Activated CD4-positive, alpha-beta T cell treated with anti-CD3 and anti-CD28 coated beads, Interleukin-2, Interleukin-4, amounts not matched to agents 100 ng/mL and 50 ng/mL, durations not matched to agents 16 hours and 8 hours (primary cell): ENCODE measurements at regions not wholly inside any gene's neighbourhood (a gene's known extent, or its start where the extent isn't known, plus 50 kb on each side); places are given as distances from the start of the nearest gene placed in this dataset.
"Not testable (repeated sequence)": the region's sequence is repeated elsewhere in the genome, so short reads cannot be mapped to it uniquely, and the experiment has no call there.

ENCODE experiments used
- DNase-seq: peaks from one replicate; pipeline ENCODE4 v3.0.0-alpha.2; 2020; ENCODE audit warnings: low spot score

GRCh38 chr3:59192473-59192872 lies 142.6 kb upstream of the CFAP20DC start:
- DNase-seq: no peak

DNA sequence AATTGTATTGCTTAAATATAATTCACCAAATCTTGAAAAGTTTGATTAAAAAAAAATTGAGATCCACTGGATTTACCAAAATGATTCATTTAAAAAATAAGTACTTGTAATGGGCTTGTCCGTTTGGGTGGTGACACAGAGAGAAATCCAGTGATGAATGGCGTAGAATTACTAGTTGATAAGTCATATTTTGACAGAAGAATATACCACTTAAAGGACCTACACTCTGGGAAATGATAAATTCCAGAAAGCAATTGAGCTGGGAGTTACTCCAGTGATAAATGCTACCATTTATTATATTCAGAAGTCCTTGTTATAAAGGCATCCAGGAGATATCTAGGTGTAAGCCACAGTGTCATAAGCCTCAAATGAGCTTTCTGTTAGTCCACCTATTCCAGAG lies 141.8 kb upstream of the CFAP20DC start:
- DNase-seq: no peak

DNA sequence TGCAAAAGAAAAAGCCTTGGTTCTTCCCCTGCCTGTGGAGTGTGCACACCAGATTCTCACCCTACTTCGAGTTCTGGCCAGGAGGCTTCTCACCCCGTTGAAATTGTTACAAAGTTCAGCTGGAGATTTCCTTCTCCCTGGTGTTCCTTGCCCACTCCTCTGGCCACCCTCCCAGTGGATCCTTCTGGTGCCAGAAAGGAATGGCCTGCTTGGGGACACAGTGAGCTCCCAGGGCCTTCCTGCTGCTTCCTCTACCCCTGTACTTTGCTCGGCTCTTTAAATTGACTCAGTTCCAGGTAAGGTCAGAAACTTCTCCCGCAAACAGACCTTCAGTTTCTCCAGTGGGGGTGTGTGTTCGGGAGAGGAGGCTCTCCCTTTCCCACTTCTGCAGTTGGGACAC lies 140.1 kb upstream of the CFAP20DC start:
- no peak for DNase-seq

GRCh38 chr3:59189526-59189925 lies 139.7 kb upstream of the CFAP20DC start:
- DNase-seq: no peak

DNA sequence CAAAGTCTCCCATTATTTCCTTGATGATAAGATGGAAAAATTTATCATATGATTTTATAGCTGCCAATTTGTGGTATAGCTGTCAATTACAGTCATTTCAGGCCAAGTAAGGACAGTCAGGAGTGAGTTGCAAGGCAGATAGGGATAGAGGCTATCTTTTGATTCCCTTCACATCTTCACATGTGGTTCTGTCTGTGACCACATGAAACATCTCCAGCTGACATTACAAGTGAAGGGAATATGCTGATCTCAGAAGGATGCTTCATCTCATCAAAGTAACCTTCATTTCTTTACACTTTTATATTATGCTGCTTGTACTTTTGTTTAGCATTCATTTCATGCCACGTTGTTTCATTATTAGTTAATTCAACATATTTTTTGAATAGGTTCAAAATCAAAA lies 136.9 kb upstream of the CFAP20DC start:
- DNase-seq: no peak

DNA sequence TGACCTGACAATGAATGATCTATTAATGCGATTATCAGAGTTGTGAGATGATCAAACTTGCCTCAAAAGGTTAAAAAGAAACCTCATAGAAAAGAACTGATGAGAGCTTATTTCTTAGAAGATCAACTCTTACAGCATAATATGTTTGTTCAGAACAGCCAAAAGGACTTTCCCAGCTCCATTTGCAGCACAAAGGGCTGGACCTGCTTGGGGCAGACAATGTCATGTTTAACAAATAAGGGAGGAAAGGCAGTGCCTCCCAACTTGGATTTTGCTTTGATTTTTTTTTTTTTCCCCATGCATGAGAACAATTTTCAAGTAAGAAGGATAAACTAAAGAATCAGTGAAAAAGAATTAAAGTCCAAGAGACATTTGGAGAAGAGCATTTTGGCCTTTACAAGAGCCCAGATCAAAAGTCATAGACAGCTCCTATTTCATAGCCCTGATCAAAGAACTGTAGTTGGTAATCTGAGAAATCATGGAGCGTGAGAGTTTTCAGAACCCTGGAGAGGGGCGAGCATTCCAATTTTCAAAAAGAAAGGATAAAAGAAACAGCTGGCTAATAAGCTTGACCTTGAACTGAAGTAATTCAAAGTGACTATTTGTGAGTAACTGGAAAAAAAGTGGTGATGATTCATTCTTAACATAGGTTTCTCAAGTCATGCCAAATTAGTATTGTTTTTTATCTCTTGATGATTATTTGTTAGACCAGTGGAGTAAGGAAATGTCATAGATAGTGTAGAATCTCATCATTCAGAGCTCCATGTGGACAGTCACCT lies 136.0 kb upstream of the CFAP20DC start:
- no peak for DNase-seq

DNA sequence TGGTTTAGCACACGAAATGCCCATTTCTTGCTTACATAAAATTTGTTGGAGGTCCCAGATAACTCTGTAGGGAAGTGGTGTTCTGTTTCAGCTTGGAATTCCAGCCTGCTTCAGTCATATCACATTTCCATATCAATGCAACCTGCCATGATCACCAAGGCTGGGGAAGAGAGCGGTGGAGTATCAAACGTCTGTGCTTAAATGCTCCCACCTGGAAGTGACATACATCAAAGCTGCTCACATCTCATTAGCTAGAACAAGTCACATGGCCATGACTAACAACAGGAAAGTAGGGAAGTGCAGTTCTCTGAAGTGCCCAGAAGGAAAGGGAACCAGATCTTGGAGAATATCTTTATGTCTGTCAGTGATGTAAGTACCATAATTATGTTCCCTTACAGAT lies 130.2 kb upstream of the CFAP20DC start:
- DNase-seq: no peak

- no peak for DNase-seq
Measured at GRCh38 chr3:59178698-59179097, 128.9 kb upstream of the CFAP20DC start.

DNA sequence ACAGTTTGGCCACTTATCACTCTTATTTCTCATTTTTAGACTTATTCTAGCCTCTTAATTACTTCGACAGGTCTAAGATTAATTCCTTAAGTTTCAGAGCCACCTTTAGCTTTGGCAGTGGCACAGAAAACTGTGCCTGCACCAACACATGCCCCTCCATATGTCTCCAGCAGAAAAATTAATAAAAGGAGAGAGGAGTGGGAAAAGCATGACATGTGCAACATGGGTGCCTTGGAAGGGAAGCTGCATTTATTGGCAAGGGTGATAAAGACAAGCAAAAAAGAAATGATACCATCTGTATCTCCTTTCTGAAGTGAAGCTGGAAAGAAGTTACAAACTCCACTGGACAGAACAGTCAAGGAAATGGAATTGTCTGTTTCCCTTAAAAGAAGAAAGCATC lies 121.7 kb upstream of the CFAP20DC start:
- no peak for DNase-seq

DNA sequence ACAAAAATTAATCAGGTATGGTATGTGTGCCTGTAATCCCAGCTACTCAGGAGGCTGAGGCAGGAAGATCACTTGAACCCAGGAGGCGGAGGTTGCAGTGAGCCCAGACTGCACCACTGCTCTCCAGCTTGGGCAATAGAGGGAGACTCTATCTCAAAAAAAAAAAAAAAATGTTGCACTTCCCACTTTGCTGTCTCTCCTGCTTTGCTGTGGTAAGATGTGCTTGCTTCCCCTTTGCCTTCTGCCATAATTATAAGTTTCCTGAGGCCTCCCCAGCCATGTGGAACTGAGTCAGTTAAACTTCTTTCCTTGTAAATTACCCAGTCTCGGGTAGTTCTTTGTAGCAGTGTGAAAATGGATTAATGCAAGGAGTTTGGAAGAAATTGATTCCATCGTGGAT lies 120.3 kb upstream of the CFAP20DC start:
- DNase-seq: not testable (repeated sequence)

GRCh38 chr3:59167756-59168155 lies 117.9 kb upstream of the CFAP20DC start:
- no peak for DNase-seq

GRCh38 chr3:59163953-59164352 lies 114.1 kb upstream of the CFAP20DC start:
- DNase-seq: peak; percentile 13

DNA sequence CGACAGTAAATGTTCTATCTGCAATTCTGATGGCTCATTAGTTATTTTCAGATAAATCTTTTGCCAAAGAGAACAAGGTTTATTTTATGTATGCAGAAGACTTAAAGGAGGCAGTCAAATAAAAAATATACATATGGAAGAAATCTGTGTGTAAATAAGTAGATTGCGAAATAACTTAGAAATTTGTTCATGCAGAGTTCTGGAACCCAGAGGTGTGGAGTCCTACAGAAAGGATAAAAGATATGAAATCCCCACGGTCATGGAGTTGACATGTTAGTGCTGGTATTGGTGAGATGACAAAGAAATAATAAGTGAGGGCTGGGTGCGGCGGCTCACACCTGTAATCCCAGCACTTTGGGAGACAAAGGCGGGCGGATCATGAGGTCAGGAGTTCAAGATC lies 111.2 kb upstream of the CFAP20DC start:
- no peak for DNase-seq

GRCh38 chr3:59160133-59160746 lies 110.4 kb upstream of the CFAP20DC start:
- no peak for DNase-seq

- DNase-seq: no peak
Measured at GRCh38 chr3:59153648-59154047, 103.8 kb upstream of the CFAP20DC start.

DNA sequence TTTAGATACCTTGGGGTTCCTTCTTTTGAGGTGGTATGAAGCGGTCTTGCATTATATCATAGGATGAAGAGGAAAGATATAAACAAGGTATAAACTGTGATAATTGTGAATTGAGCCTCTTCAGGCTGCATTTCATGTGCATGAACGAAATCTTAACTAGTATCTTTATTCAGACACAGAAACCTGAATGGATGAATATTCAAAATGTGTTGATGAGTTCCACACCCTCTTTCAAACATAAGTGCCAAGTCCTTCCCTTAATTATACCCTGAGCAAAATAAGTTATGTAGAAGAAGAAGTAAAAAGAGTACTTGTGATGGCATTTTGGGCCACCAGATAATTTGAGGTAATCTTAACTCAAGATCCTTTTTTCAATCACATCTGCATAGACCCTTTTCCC lies 103.1 kb upstream of the CFAP20DC start:
- DNase-seq: no peak

GRCh38 chr3:59150039-59150438 lies 100.2 kb upstream of the CFAP20DC start:
- no peak for DNase-seq

DNA sequence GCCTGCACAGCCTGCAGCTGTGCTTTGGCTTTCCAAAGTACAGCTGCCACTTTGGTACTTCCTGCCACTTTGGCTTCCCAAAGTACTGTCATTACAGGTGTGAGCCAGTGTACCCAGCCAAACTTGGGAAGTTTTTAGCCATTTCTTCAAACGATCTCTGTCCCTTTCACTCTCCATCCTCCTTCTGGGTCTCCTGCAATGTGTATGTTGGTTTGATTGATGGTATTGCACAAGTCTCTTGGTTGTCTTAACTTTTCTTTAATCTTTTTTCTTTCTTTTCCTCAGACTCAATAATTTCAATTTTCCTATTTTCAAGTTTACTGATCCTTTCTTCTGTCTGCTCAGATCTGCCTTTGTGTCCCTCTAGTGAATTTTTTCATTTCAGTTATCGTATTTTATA lies 99.3 kb upstream of the CFAP20DC start:
- DNase-seq: no peak

DNA sequence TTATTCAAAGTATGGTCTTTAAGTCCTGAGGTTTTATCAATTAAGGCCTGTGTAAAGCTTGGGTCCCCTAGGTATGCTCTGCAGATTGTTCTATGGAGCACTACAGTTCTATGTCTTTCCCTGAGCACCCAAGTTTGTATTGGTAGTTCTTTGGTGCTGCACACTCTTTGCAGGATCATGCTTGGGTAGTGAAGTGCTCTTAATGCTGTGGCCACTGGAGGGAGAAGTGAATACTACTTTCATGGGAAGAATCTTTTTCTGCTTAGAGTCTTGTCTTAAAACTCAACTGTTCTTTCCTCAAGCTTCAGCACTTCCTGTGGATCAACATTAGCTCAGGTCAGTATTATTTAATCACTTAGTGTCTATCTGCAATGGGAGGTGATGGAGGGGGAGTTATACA lies 93.6 kb upstream of the CFAP20DC start:
- DNase-seq: no peak

- no peak for DNase-seq
Measured at GRCh38 chr3:59142556-59142955, 92.7 kb upstream of the CFAP20DC start.

DNA sequence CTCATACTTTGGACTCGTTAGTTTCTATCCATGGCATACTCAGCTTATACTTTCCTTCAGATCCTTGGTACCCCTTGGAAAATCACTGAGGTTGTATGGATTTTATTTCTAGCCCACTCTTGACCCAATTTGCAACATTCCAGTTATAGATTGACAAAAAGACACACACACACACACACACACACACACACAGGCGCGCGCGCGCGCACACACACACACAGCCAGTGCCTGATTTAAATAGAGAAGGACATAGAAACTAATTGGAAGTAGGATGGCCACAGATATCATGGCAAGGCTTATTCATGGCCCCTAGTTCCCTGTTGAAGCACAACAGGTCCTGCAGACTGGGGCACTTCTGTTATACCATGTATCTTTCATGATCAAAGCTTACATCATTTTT lies 89.1 kb upstream of the CFAP20DC start:
- DNase-seq: no peak

- no peak for DNase-seq
Measured at GRCh38 chr3:59137415-59137814, 87.6 kb upstream of the CFAP20DC start.

GRCh38 chr3:59136081-59136480 lies 86.3 kb upstream of the CFAP20DC start:
- DNase-seq: no peak

DNA sequence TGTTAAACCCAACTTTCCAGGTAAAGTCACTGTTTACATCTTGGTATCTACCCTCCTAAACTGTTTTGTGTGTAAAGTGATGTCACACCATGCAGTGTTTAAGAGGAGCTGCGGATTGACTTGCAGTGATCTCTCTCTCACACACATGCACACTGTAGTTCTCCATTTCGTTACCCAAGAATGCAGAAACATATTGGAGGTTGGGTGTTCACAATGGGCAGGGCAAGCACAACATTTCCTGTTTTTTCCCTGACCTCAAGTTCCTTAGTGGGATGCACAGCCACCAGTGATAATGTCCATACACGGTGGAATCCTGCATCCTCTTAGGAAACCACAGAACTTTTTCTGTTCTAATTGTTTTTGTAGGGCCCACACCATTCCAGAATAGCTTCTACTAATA lies 85.3 kb upstream of the CFAP20DC start:
- DNase-seq: no peak
